H9 (cell line): ENCODE measurements at regions not wholly inside any gene's neighbourhood (a gene's known extent, or its start where the extent isn't known, plus 50 kb on each side); places are given as distances from the start of the nearest gene placed in this dataset.

ENCODE experiments used
- DNase-seq: peaks from one replicate; pipeline ENCODE4 v3.0.0-alpha.2; 2017
- H2AFZ ChIP-seq: one replicate; pipeline ENCODE4 v1.6.1; 2013; ENCODE audit warnings: mild to moderate bottlenecking, low read length, control low read depth, moderate library complexity
- H2AK5ac ChIP-seq: 2 replicates; pipeline ENCODE4 v1.6.1; 2013; ENCODE audit warnings: low read length, control low read depth, mixed read lengths; ENCODE audit not compliant: insufficient read length
- H2BK120ac ChIP-seq: one replicate; pipeline ENCODE4 v1.6.1; 2013; ENCODE audit warnings: low read depth, mild to moderate bottlenecking, low read length, control low read depth, inconsistent platforms; ENCODE audit not compliant: poor library complexity, severe bottlenecking
- H2BK12ac ChIP-seq: 2 replicates; pipeline ENCODE4 v1.6.1; 2013; ENCODE audit warnings: low read length, control low read depth, mixed read lengths, low read depth; ENCODE audit not compliant: insufficient read length
- H2BK15ac ChIP-seq: 2 replicates; pipeline ENCODE4 v1.6.1; 2013; ENCODE audit warnings: low read depth, low read length, control low read depth
- H2BK20ac ChIP-seq: one replicate; pipeline ENCODE4 v1.6.1; 2013; ENCODE audit warnings: low read depth, mild to moderate bottlenecking, low read length, control low read depth, inconsistent platforms; ENCODE audit not compliant: poor library complexity, severe bottlenecking
- H2BK5ac ChIP-seq: 2 replicates; pipeline ENCODE4 v1.6.1; 2013; ENCODE audit warnings: low read length, control low read depth, mixed read lengths; ENCODE audit not compliant: insufficient read length
- H3K14ac ChIP-seq: 2 replicates; pipeline ENCODE4 v1.6.1; 2013; ENCODE audit warnings: low read length, control low read depth; ENCODE audit not compliant: insufficient read depth
- H3K18ac ChIP-seq: 2 replicates; pipeline ENCODE4 v1.6.1; 2013; ENCODE audit warnings: low read depth, mild to moderate bottlenecking, mixed read lengths, low read length, control low read depth; ENCODE audit not compliant: insufficient read length
- H3K23ac ChIP-seq: 2 replicates; pipeline ENCODE4 v1.6.1; 2013; ENCODE audit warnings: low read length, control low read depth, mixed read lengths, low read depth; ENCODE audit not compliant: insufficient read length
- H3K23me2 ChIP-seq: 2 replicates; pipeline ENCODE4 v1.6.1; 2013; ENCODE audit warnings: low read depth, mild to moderate bottlenecking, mixed read lengths, low read length, control low read depth; ENCODE audit not compliant: insufficient read length, poor library complexity, severe bottlenecking
- H3K27ac ChIP-seq: 2 replicates; pipeline ENCODE4 v1.5.1; 2013; ENCODE audit warnings: low read length, control low read depth, mixed read lengths, low read depth; ENCODE audit not compliant: insufficient read length
- H3K27me3 ChIP-seq: 2 replicates; pipeline ENCODE4 v1.6.1; 2013; ENCODE audit warnings: low read length, control low read depth, inconsistent platforms; ENCODE audit not compliant: insufficient read depth
- H3K4ac ChIP-seq: 2 replicates; pipeline ENCODE4 v1.6.1; 2013; ENCODE audit warnings: low read depth, mild to moderate bottlenecking, control low read depth, inconsistent platforms, low read length, moderate library complexity
- H3K4me1 ChIP-seq: 2 replicates; pipeline ENCODE4 v1.6.1; 2013; ENCODE audit warnings: low read length, control low read depth, inconsistent platforms; ENCODE audit not compliant: insufficient read depth
- H3K4me2 ChIP-seq: 2 replicates; pipeline ENCODE4 v1.6.1; 2013; ENCODE audit warnings: low read length, control low read depth, mixed read lengths; ENCODE audit not compliant: insufficient read length, insufficient read depth
- H3K56ac ChIP-seq: 2 replicates; pipeline ENCODE4 v1.6.1; 2013; ENCODE audit warnings: low read depth, mild to moderate bottlenecking, mixed read lengths, low read length, control low read depth; ENCODE audit not compliant: insufficient read length
- H3K79me1 ChIP-seq: 2 replicates; pipeline ENCODE4 v1.6.1; 2013; ENCODE audit warnings: low read depth, mild to moderate bottlenecking, moderate library complexity, low read length, control low read depth, inconsistent platforms; ENCODE audit not compliant: insufficient read depth, poor library complexity, severe bottlenecking
- H3K79me2 ChIP-seq: 2 replicates; pipeline ENCODE4 v1.6.1; 2013; ENCODE audit warnings: low read length, control low read depth, inconsistent platforms; ENCODE audit not compliant: insufficient read depth
- H3K9ac ChIP-seq: 2 replicates; pipeline ENCODE4 v1.6.1; 2013; ENCODE audit warnings: low read length, control low read depth, mixed read lengths; ENCODE audit not compliant: insufficient read length; ENCODE audit errors: extremely low read depth
- H3K9me3 ChIP-seq: one replicate; pipeline ENCODE4 v1.6.1; 2013; ENCODE audit warnings: low read depth, low read length, inconsistent platforms; ENCODE audit not compliant: control insufficient read depth
- H3T11ph ChIP-seq: one replicate; pipeline ENCODE4 v1.6.1; 2013; ENCODE audit warnings: mild to moderate bottlenecking, low read length, control low read depth, inconsistent platforms
- H4K20me1 ChIP-seq: one replicate; pipeline ENCODE4 v1.6.1; 2013; ENCODE audit not compliant: control insufficient read depth, insufficient read length, insufficient read depth
- H4K5ac ChIP-seq: 2 replicates; pipeline ENCODE4 v1.6.1; 2013; ENCODE audit warnings: low read depth, mild to moderate bottlenecking, mixed read lengths, low read length, control low read depth; ENCODE audit not compliant: insufficient read length
- H4K8ac ChIP-seq: replicated peaks from 2 replicates; pipeline ENCODE4 v1.6.1; 2013; ENCODE audit warnings: low read length, control low read depth, mixed read lengths, low read depth; ENCODE audit not compliant: insufficient read length
- H4K91ac ChIP-seq: 2 replicates; pipeline ENCODE4 v1.6.1; 2013; ENCODE audit warnings: low read depth, mild to moderate bottlenecking, moderate library complexity, mixed read lengths, low read length, control low read depth; ENCODE audit not compliant: insufficient read length
- H3K27ac Mint-ChIP-seq, 3 experiments: 2 replicates in 2 of 3; 3 replicates in 1 of 3; pipeline ENCODE4 v1.8.0; 2020 to 2021; ENCODE audit warnings: mixed read lengths in 3 of 3, mild to moderate bottlenecking in 1 of 3, moderate library complexity in 1 of 3
- H3K27me3 Mint-ChIP-seq: 2 replicates; pipeline ENCODE4 v1.8.0; 2021; ENCODE audit warnings: low read depth, mild to moderate bottlenecking, moderate library complexity, mixed read lengths
- H3K36me3 Mint-ChIP-seq, 3 experiments: 2 replicates in 2 of 3; 3 replicates in 1 of 3; pipeline ENCODE4 v1.8.0; 2020 to 2021; ENCODE audit warnings: low read depth in 3 of 3, mixed read lengths in 3 of 3; ENCODE audit not compliant: insufficient read depth in 1 of 3
- H3K4me1 Mint-ChIP-seq, 2 experiments: 2 replicates each; pipeline ENCODE4 v1.8.0; 2020; ENCODE audit warnings: mixed read lengths in 2 of 2
- H3K4me3 Mint-ChIP-seq, 2 experiments: 2 replicates in 1 of 2; 3 replicates in 1 of 2; pipeline ENCODE4 v1.8.0; 2020 to 2021; ENCODE audit warnings: mild to moderate bottlenecking in 2 of 2, mixed read lengths in 2 of 2, moderate library complexity in 1 of 2
- H3K9me3 Mint-ChIP-seq, 2 experiments: 2 replicates in 1 of 2; 3 replicates in 1 of 2; pipeline ENCODE4 v1.8.0; 2020; ENCODE audit warnings: mild to moderate bottlenecking in 2 of 2, mixed read lengths in 2 of 2, moderate library complexity in 1 of 2
- WGBS: extraction: QIAGEN DNeasy Blood & Tissue Kit; methylation state at CpG from one replicate; pipeline ENCODE4 v1.1.7; 2013; ENCODE audit warnings: missing lambda C conversion rate, low lambda C conversion rate, mixed read lengths; ENCODE audit not compliant: insufficient read length; ENCODE audit errors: extremely low coverage; 5-methylcytosine and 5-hydroxymethylcytosine counted together
- TF ChIP-seq, protein P1 (sequence below): fragments of 200-600 bp; sonication (generic); conservative IDR thresholded peaks from 3 replicates; pipeline ENCODE4 v1.8.0; 2021; ENCODE audit warnings: antibody characterized with exemption, mild to moderate bottlenecking

GRCh38 chr14:44829021-44829420 is 132.7 kb downstream of the KLHL28 start:
- Histone ChIP-seq H4K5ac (no peak overlapping the region), H3K4me1 (no peaks in the 10 kb centered on the region), H2BK20ac (no peak overlapping the region), H3K18ac (no peak overlapping the region), H3T11ph (no peak overlapping the region), H3K79me1 (no peaks in the 10 kb centered on the region), H3K27me3 (no peaks in the 10 kb centered on the region), H3K23me2 (no peaks in the 10 kb centered on the region), H2BK5ac (no peak overlapping the region), H2AK5ac (no peak overlapping the region), H2BK12ac (no peak overlapping the region), H2BK120ac (no peak overlapping the region), H4K8ac (no peak overlapping the region), H2AFZ (no peak overlapping the region), H4K20me1 (no peaks in the 10 kb centered on the region), H3K27ac (no peak overlapping the region), H4K91ac (no peak overlapping the region), H3K14ac (no peak overlapping the region), H3K56ac (no peak overlapping the region), H3K79me2 (no peaks in the 10 kb centered on the region), H3K9ac (no peak overlapping the region), H2BK15ac (no peak overlapping the region), H3K9me3 (no peaks in the 10 kb centered on the region), H3K23ac (no peak overlapping the region), H3K4me2 (no peak overlapping the region), H3K4ac (no peak overlapping the region)
- no CpG with 5 or more reads among the region's 1 CpG for WGBS
- Mint-ChIP-seq H3K4me1 (no peaks in the 10 kb centered on the region), H3K4me3 (no peak overlapping the region), H3K27ac (no peak overlapping the region), H3K9me3 (0 out of 5 replicates have a peak, but pooled peaks cover 0 to 3% of the 10 kb centered on the region in 2 experiments), H3K36me3 (0 out of 7 replicates have a peak, but pooled peaks cover 0 to 8% (median 0%) of the 10 kb centered on the region in 3 experiments), H3K27me3 (peaks cover 2% of the 10 kb centered on the region; the same call in 1 of the 2 replicates)
- TF ChIP-seq, protein P1, sequence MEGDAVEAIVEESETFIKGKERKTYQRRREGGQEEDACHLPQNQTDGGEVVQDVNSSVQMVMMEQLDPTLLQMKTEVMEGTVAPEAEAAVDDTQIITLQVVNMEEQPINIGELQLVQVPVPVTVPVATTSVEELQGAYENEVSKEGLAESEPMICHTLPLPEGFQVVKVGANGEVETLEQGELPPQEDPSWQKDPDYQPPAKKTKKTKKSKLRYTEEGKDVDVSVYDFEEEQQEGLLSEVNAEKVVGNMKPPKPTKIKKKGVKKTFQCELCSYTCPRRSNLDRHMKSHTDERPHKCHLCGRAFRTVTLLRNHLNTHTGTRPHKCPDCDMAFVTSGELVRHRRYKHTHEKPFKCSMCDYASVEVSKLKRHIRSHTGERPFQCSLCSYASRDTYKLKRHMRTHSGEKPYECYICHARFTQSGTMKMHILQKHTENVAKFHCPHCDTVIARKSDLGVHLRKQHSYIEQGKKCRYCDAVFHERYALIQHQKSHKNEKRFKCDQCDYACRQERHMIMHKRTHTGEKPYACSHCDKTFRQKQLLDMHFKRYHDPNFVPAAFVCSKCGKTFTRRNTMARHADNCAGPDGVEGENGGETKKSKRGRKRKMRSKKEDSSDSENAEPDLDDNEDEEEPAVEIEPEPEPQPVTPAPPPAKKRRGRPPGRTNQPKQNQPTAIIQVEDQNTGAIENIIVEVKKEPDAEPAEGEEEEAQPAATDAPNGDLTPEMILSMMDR = no peak
- no peak for DNase-seq
